ENCODE measurements at regions not wholly inside any gene's neighbourhood (a gene's known extent, or its start where the extent isn't known, plus 50 kb on each side); places are given as distances from the start of the nearest gene placed in this dataset.

DNA sequence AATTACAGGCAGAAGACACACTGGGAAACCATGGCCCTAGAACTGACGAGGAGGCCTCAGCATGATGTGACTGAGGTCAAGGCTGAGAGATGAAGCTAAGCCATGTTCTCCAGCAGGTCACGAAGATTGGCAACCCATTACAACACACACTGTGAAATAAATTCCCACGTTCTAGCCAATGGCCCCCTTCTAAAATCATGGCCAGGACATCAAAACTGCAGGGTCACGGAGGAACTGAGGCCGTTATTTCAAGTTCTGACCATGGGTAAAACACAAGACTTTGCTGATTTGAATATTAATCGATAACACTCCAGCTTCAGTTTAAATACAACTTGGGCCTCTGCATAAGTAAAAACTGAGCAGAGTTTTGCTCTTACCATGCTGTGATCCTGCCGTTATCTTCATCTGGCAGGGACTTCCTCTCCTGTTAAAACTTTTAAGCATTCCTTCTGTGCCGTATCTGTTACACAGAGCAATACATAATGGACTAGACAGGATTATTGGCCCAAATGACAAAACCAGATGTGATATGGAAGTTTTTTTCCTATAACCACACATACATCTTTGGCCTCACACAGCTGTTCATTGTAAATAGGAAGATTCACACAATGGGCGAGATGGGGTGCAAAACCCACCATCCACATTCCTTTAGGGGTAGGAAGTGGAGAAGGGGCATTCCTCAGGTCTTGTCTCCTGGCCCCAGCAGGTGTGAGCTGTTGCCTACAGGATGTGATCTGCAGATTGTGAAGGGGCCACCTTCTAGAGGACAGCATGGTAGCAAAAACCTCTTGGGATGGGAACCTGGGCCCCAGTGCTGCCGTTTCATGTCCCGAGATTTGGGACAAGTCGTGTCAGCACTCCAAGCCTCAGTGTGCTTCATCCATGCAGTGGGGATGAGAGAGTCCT lies 207.4 kb downstream of the OPA1 start:
- Histone ChIP-seq H3K27me3 (ENCODE audit: control insufficient read depth, insufficient read depth, low read length) (no peaks in the 10 kb centered on the region), H3K4me3 (ENCODE audit: low read length) (no peak overlapping the region), H3K9me3 (ENCODE audit: control insufficient read depth, insufficient read depth, low read length) (no peaks in the 10 kb centered on the region), H3K4me1 (ENCODE audit: control insufficient read depth, insufficient read depth, low read length) (0 out of 2 replicates have a peak, but pooled peaks cover 1% of the 10 kb centered on the region), H3K27ac (ENCODE audit: low read length) (no peak overlapping the region), H3K36me3 (ENCODE audit: control insufficient read depth, insufficient read depth, low read length) (no peaks in the 10 kb centered on the region)
- WGBS (ENCODE audit: insufficient coverage, insufficient read length): no CpG with 5 or more reads among the region's 12 CpGs
- DNase-seq (ENCODE audit: low read depth, low spot score): no peak

DNA sequence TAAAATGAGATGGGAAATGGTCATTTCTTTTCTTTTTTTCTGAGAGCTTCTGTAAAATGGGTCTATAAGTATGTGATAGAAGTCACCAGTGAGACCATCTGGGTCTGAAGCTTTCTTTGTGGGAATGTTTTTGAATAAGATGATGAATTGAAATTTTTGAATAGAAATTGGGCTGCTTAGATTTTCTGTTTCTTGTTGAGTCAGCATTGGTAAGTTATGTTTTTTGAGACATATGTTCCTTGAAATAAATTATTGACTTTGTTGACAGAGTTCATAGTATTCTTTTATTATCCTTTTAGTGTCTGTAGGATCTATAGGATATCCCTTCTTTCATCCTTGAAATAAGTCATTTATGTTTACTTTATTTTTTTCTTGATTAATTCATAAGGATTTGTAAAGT lies 208.1 kb downstream of the OPA1 start:
- Histone ChIP-seq H3K27me3 (ENCODE audit: control insufficient read depth, insufficient read depth, low read length) (no peaks in the 10 kb centered on the region), H3K9me3 (ENCODE audit: control insufficient read depth, insufficient read depth, low read length) (no peaks in the 10 kb centered on the region), H3K36me3 (ENCODE audit: control insufficient read depth, insufficient read depth, low read length) (no peaks in the 10 kb centered on the region), H3K4me3 (ENCODE audit: low read length) (no peak overlapping the region), H3K4me1 (ENCODE audit: control insufficient read depth, insufficient read depth, low read length) (0 out of 2 replicates have a peak, but pooled peaks cover 1% of the 10 kb centered on the region), H3K27ac (ENCODE audit: low read length) (no peak overlapping the region)
- no peak for DNase-seq (ENCODE audit: low read depth, low spot score)

DNA sequence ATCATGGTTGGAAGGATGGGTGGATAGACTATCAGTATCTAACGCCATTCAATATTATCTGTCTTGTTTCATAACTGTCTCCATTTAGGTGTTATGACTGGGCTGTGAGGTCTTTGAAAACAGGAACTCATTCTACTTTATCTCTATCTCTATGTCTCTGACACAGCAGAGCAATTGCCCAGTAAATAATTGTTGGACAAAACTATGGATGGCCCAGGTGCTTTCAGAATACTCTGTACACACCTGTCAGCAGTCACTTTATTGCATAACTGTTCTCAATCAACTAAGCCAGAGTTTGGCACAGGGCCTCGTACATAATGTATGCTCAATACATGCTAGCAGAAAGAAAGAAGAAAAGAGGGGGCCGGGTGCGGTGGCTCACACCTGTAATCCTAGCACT lies 210.3 kb downstream of the OPA1 start:
- H3K4me1 ChIP-seq (ENCODE audit: control insufficient read depth, insufficient read depth, low read length): 0 out of 2 replicates have a peak, but pooled peaks cover 1% of the 10 kb centered on the region
- no peak for DNase-seq (ENCODE audit: low read depth, low spot score)

DNA sequence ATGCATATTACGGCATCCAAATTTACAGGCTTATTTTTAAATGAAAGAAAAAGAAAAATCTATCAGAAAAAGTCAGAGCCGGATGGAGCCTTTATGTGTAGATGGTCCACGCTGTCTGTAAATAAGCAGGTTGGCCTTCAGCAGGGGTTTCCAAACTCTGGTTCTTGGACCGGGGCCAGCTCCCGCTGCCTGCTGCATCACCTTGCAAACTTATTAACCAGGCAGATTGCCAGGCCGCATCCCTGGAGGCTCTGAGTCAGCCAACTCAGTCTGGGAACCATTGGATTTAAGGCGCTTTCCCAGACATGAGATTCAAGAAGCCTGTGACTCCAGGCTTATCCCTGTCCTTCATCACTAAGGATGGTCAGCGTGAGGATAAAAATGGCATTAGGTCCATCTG lies 212.4 kb downstream of the OPA1 start:
- peaks cover 5% of the 10 kb centered on the region for H3K4me1 ChIP-seq (ENCODE audit: control insufficient read depth, insufficient read depth, low read length)
- H3K4me3 ChIP-seq (ENCODE audit: low read length): no peak overlapping the region
- WGBS (ENCODE audit: insufficient coverage, insufficient read length): no CpG with 5 or more reads among the region's 8 CpGs
- no peak overlapping the region for H3K27ac ChIP-seq (ENCODE audit: low read length)
- no peaks in the 10 kb centered on the region for H3K36me3 ChIP-seq (ENCODE audit: control insufficient read depth, insufficient read depth, low read length)
- no peaks in the 10 kb centered on the region for H3K27me3 ChIP-seq (ENCODE audit: control insufficient read depth, insufficient read depth, low read length)
- no peak for DNase-seq (ENCODE audit: low read depth, low spot score)
- H3K9me3 ChIP-seq (ENCODE audit: control insufficient read depth, insufficient read depth, low read length): no peaks in the 10 kb centered on the region

More for the DNA sequence above, 210.3 kb downstream of the OPA1 start:
- Histone ChIP-seq H3K27ac (ENCODE audit: low read length) (no peak overlapping the region), H3K4me3 (ENCODE audit: low read length) (no peak overlapping the region), H3K9me3 (ENCODE audit: control insufficient read depth, insufficient read depth, low read length) (no peaks in the 10 kb centered on the region), H3K36me3 (ENCODE audit: control insufficient read depth, insufficient read depth, low read length) (no peaks in the 10 kb centered on the region), H3K27me3 (ENCODE audit: control insufficient read depth, insufficient read depth, low read length) (no peaks in the 10 kb centered on the region)
- no CpG with 5 or more reads among the region's 4 CpGs for WGBS (ENCODE audit: insufficient coverage, insufficient read length)

DNA sequence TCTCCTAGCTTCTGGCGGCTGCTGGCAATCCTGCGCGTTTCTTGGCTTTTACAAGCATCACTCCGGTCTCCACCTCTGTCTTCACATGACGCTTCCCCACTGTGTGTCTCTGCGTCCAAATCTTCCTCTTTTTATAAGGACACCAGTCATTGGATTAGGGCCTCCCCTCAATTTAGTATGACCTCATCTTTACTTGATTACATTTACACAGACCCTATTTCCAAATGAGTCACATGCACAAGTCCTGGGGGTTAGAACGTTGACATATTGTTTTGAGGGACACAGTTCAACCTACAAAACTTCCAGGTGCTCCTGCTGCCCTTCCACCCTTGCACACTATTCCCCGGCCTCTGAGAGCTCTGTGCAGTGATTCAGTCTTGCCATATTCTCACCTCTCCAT lies 215.3 kb downstream of the OPA1 start:
- H3K27ac ChIP-seq (ENCODE audit: low read length): no peak overlapping the region
- no peak overlapping the region for H3K4me3 ChIP-seq (ENCODE audit: low read length)
- DNase-seq (ENCODE audit: low read depth, low spot score): no peak
- WGBS (ENCODE audit: insufficient coverage, insufficient read length): no CpG with 5 or more reads among the region's 8 CpGs
- no peaks in the 10 kb centered on the region for H3K9me3 ChIP-seq (ENCODE audit: control insufficient read depth, insufficient read depth, low read length)
- H3K27me3 ChIP-seq (ENCODE audit: control insufficient read depth, insufficient read depth, low read length): no peaks in the 10 kb centered on the region
- H3K4me1 ChIP-seq (ENCODE audit: control insufficient read depth, insufficient read depth, low read length): peaks cover 17% of the 10 kb centered on the region
- no peaks in the 10 kb centered on the region for H3K36me3 ChIP-seq (ENCODE audit: control insufficient read depth, insufficient read depth, low read length)

DNA sequence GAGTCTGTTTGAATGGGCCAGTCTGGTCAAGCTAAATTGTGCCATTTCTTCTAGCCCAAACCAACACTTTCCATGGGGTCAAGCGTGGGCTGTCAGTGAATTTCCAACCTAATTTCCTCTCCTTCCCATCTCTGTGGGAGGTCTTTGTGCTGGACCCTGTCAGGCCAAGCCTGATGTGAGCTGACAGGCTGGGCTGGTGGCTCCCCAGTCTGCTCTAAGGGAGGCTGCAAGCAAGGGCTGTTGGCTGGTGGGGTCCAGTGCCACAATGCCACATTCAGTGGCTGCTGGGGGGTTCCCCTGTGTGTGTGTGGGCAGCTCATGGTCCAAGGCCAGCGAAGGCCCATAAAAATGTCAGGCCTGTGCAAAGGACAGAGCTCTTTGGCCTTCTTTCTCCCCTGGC lies 216.1 kb downstream of the OPA1 start:
- WGBS (ENCODE audit: insufficient coverage, insufficient read length): no CpG with 5 or more reads among the region's 2 CpGs
- no peaks in the 10 kb centered on the region for H3K27me3 ChIP-seq (ENCODE audit: control insufficient read depth, insufficient read depth, low read length)
- no peaks in the 10 kb centered on the region for H3K9me3 ChIP-seq (ENCODE audit: control insufficient read depth, insufficient read depth, low read length)
- H3K4me3 ChIP-seq (ENCODE audit: low read length): no peak overlapping the region
- H3K27ac ChIP-seq (ENCODE audit: low read length): no peak overlapping the region
- no peaks in the 10 kb centered on the region for H3K36me3 ChIP-seq (ENCODE audit: control insufficient read depth, insufficient read depth, low read length)
- no peak for DNase-seq (ENCODE audit: low read depth, low spot score)
- peaks cover 18% of the 10 kb centered on the region for H3K4me1 ChIP-seq (ENCODE audit: control insufficient read depth, insufficient read depth, low read length)

DNA sequence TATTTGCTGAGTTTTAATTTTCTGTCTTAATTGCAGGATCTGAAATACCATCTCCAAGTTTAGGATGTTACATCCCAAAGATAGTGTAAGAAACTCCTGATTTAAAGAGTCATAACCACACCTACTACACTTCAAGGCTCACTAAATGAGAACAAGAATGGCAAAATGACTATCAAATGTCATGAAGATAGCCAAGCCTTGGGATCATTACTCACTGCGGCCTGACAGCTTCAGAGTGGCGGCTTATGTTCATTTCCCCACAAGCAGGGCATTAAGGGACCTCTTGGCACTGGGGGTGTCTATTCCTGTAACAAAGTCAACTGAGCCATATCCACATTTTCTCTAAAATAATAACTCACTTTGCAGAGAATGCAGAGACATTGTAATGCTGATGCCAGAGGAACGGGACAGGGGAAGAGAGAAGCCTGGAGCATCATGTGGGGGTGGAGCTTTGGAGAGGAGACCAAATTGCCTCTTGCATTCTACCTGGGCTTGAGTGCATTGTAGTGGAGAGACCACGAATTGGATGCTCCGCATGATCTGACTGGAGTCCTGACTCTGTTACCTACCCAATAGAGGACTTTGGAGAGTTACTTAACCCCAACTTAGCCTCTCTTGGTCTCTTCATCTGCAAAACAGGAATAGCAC lies 219.2 kb downstream of the OPA1 start:
- H3K9me3 ChIP-seq (ENCODE audit: control insufficient read depth, insufficient read depth, low read length): no peaks in the 10 kb centered on the region
- WGBS (ENCODE audit: insufficient coverage, insufficient read length): no CpG with 5 or more reads among the region's 5 CpGs
- no peaks in the 10 kb centered on the region for H3K36me3 ChIP-seq (ENCODE audit: control insufficient read depth, insufficient read depth, low read length)
- peak overlapping the region; percentile 38 for H3K27ac ChIP-seq (ENCODE audit: low read length)
- H3K27me3 ChIP-seq (ENCODE audit: control insufficient read depth, insufficient read depth, low read length): no peaks in the 10 kb centered on the region
- no peak overlapping the region for H3K4me3 ChIP-seq (ENCODE audit: low read length)
- peaks cover 36% of the 10 kb centered on the region for H3K4me1 ChIP-seq (ENCODE audit: control insufficient read depth, insufficient read depth, low read length)
- DNase-seq (ENCODE audit: low read depth, low spot score): no peak

DNA sequence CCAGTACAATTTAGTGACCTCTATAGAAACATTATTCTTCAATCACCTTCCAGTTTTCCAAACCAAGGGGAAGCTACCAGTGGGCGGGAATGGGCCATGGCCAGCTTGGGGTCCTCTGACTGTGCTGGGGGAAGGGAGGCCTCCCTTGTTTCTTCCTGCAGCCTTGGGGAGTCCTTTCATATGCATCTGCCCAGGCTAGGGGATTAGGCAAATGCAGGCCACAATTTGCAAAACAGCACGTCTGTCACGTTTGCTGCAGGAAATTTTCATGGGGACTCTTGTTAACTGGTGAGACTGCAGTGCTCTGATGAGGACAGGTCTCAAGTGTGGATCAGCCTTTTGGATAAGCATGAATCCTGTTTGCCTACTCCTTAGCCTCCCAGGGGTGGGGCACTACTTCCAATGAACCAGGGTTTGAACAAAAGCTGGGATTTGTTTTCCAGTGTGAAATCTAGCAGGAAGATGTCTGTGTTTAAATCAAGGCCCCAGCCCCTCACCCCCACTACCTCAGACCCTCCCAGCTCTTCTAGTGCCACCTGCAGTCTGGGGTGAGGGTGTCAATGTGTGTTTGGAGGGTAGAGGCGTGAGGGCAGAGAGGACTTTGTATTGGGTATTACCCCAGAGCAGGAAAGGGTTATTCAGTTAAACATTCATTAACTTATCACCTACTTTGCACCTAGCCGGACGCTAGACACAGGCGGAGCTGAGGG lies 219.9 kb downstream of the OPA1 start:
- H3K27ac ChIP-seq (ENCODE audit: low read length): peak overlapping the region; percentile 88
- no peaks in the 10 kb centered on the region for H3K36me3 ChIP-seq (ENCODE audit: control insufficient read depth, insufficient read depth, low read length)
- peaks cover 38% of the 10 kb centered on the region for H3K4me1 ChIP-seq (ENCODE audit: control insufficient read depth, insufficient read depth, low read length)
- peak; percentile 83 for DNase-seq (ENCODE audit: low read depth, low spot score)
- WGBS (ENCODE audit: insufficient coverage, insufficient read length): no CpG with 5 or more reads among the region's 7 CpGs
- H3K9me3 ChIP-seq (ENCODE audit: control insufficient read depth, insufficient read depth, low read length): no peaks in the 10 kb centered on the region
- no peaks in the 10 kb centered on the region for H3K27me3 ChIP-seq (ENCODE audit: control insufficient read depth, insufficient read depth, low read length)
- H3K4me3 ChIP-seq (ENCODE audit: low read length): no peak overlapping the region

DNA sequence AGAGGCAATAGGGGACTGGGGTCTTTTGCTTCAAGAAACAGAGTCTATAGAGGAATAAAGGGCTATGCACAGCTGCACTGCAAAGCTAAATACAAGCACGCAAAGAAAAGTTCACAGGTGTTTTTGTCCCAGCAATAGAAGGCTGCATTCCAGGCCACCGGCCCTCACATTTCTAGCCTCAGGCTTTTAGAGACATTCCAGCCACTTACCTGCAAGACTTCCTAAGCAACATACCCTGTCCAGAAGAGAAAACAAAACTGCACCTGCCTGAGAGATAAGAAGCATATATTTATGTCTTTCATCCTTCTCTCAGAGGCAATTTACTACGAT lies 220.5 kb downstream of the OPA1 start:
- Histone ChIP-seq H3K27me3 (ENCODE audit: control insufficient read depth, insufficient read depth, low read length) (no peaks in the 10 kb centered on the region), H3K9me3 (ENCODE audit: control insufficient read depth, insufficient read depth, low read length) (no peaks in the 10 kb centered on the region), H3K27ac (ENCODE audit: low read length) (peak overlapping the region; percentile 88), H3K4me1 (ENCODE audit: control insufficient read depth, insufficient read depth, low read length) (peaks cover 38% of the 10 kb centered on the region), H3K36me3 (ENCODE audit: control insufficient read depth, insufficient read depth, low read length) (no peaks in the 10 kb centered on the region), H3K4me3 (ENCODE audit: low read length) (no peak overlapping the region)
- no CpG with 5 or more reads among the region's 3 CpGs for WGBS (ENCODE audit: insufficient coverage, insufficient read length)
- no peak for DNase-seq (ENCODE audit: low read depth, low spot score)

DNA sequence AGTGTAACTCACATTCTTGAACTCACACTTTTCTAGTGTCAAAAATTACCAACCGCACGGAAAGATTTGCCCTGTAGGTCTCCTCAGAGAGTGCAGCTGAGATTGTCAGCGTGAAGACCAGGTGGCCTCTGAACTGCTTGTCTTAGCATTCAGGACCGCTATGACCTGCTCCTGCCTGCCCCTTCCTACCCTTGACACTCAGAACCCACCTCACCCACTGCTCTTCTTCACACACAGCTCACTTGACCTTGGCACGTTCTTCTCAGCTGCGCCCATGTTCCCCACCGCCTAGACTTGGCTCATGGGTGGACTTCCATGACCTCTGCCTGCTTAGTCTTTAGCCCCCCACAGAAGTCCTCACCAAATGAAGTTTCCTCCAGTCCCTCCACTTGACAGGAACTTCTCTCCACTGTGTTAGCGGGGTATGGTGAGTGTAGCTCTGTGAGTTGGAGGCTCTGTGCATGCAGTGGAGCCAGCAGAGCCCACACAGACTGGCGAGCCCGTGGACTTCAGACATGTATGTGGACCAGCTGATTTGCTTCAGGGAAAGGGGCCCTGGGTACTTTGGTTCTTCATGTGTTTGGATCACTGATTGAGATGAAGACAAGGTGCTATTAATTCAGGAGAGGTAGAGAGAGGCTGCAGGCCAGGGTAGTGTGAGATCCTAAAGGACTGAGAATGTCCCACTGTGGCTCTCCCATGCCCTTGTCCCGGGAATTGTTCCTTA lies 221.3 kb downstream of the OPA1 start:
- no peak for DNase-seq (ENCODE audit: low read depth, low spot score)
- Histone ChIP-seq H3K27ac (ENCODE audit: low read length) (peak overlapping the region; percentile 15), H3K4me3 (ENCODE audit: low read length) (no peak overlapping the region), H3K36me3 (ENCODE audit: control insufficient read depth, insufficient read depth, low read length) (no peaks in the 10 kb centered on the region), H3K9me3 (ENCODE audit: control insufficient read depth, insufficient read depth, low read length) (no peaks in the 10 kb centered on the region), H3K27me3 (ENCODE audit: control insufficient read depth, insufficient read depth, low read length) (no peaks in the 10 kb centered on the region), H3K4me1 (ENCODE audit: control insufficient read depth, insufficient read depth, low read length) (peaks cover 36% of the 10 kb centered on the region)
- no CpG with 5 or more reads among the region's 11 CpGs for WGBS (ENCODE audit: insufficient coverage, insufficient read length)
